Astrocyte of the cerebellum (primary cell): ENCODE measurements at regions not wholly inside any gene's neighbourhood (a gene's known extent, or its start where the extent isn't known, plus 50 kb on each side); places are given as distances from the start of the nearest gene placed in this dataset.

Experiments used
- DNase-seq: peaks from one replicate; pipeline ENCODE4 v3.0.0-alpha.2; 2011; ENCODE audit warnings: low read depth
- H3K4me3 ChIP-seq: 2 replicates; pipeline ENCODE4 v1.5.1; 2011; ENCODE audit warnings: mild to moderate bottlenecking, low read depth, low read length, moderate library complexity
- in situ Hi-C: cut with HindIII; loops from 2 replicates; pipeline ENCODE4 v1.10.0; 2017; ENCODE audit warnings: low sequenced_read_pairs
- TF ChIP-seq, protein P1 (sequence below): IDR thresholded peaks from 2 replicates; pipeline ENCODE4 v1.5.1; 2012; ENCODE audit warnings: low read length, low read depth, moderate library complexity, mild to moderate bottlenecking; ENCODE audit errors: missing control alignments

- TF ChIP-seq, protein P1, sequence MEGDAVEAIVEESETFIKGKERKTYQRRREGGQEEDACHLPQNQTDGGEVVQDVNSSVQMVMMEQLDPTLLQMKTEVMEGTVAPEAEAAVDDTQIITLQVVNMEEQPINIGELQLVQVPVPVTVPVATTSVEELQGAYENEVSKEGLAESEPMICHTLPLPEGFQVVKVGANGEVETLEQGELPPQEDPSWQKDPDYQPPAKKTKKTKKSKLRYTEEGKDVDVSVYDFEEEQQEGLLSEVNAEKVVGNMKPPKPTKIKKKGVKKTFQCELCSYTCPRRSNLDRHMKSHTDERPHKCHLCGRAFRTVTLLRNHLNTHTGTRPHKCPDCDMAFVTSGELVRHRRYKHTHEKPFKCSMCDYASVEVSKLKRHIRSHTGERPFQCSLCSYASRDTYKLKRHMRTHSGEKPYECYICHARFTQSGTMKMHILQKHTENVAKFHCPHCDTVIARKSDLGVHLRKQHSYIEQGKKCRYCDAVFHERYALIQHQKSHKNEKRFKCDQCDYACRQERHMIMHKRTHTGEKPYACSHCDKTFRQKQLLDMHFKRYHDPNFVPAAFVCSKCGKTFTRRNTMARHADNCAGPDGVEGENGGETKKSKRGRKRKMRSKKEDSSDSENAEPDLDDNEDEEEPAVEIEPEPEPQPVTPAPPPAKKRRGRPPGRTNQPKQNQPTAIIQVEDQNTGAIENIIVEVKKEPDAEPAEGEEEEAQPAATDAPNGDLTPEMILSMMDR = no peak
- DNase-seq = no peak
- H3K4me3 ChIP-seq = no peak overlapping the region
- in situ Hi-C loops = no loop called here
Measured at GRCh38 chr5:7012057-7012456, 298.8 kb downstream of the TENT4A start.

DNA sequence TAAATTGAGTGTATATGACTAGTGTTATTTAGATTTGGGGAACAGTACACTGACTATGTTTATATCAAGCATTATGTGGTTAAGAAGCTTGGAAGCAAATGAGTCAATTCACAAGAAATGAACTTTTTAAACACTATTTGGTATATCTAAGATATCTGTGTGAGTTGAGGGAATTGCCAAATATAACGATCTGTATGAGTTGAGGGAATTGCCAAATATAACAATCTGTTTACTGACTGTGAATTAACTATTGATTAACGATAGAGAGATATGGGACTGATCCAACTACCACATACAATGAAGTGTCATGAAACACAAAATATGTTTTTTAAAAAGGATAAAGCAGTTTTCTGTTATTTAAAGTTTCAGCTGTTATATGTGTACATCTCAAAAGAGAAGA is 301.4 kb downstream of the TENT4A start:
- in situ Hi-C loops = no loop called here
- TF ChIP-seq, protein P1 = no peak
- DNase-seq = no peak
- H3K4me3 ChIP-seq = no peak overlapping the region

- DNase-seq = no peak
- TF ChIP-seq, protein P1 = no peak
- in situ Hi-C loops = no loop called here
Measured at GRCh38 chr5:7015586-7016256, 302.5 kb downstream of the TENT4A start.

DNA sequence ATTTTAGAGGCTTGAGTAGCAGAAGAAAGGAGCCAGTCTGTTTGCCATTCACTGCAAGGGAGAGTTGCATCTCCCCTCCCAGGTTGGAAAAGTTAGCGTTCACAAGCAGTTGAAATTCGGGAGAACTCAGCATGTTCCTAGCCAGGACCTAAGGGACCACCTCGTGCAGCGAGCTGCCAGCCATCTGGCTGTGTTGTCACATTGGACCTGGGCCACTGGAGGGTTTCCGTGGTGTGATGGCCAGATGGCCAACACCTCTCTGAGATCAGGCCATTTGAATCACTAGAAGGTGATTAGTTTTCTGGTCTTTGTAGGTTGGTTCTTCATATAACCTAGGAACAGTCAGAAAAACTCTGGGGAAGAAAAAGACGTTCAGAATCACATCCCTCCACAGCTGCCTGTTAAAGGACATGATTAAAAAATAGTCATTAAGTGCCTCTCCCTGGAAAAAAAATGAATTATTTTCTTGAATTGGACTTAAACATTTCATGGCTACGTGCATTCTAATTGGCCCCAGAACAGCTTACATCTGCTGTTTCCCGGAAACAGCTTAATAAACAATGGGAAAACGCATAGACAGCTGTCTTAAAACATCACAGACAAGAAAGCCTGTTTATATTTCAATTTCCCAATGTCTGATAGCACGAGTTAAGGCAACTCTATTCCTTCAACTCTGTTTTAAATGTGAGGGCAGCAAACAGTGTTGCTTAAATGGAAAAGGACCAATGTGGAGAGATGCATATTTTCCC is 303.9 kb downstream of the TENT4A start:
- no peak overlapping the region for H3K4me3 ChIP-seq
- TF ChIP-seq, protein P1 = no peak
- in situ Hi-C loops = no loop called here
- DNase-seq = no peak

More at GRCh38 chr5:7015586-7016256, 302.5 kb downstream of the TENT4A start:
- H3K4me3 ChIP-seq = no peak overlapping the region

GRCh38 chr5:7018198-7018597 is 305.0 kb downstream of the TENT4A start:
- in situ Hi-C loops = no loop called here
- no peak for DNase-seq

GRCh38 chr5:7018601-7019000 is 305.4 kb downstream of the TENT4A start:
- in situ Hi-C loops = no loop called here
- TF ChIP-seq, protein P1 = no peak
- no peak for DNase-seq
- no peak overlapping the region for H3K4me3 ChIP-seq

More at GRCh38 chr5:7018198-7018597, 305.0 kb downstream of the TENT4A start:
- H3K4me3 ChIP-seq = no peak overlapping the region
- TF ChIP-seq, protein P1 = no peak
